IMR-90 (cell line): ENCODE measurements at regions not wholly inside any gene's neighbourhood (a gene's known extent, or its start where the extent isn't known, plus 50 kb on each side); places are given as distances from the start of the nearest gene placed in this dataset.

Experiments
- ATAC-seq: fragments of 200-7000 bp; cut with Tn5 transposase; 2 replicates; pipeline ENCODE4 v1.9.1; 2020; ENCODE audit warnings: low read depth, mild to moderate bottlenecking, moderate library complexity
- BruUV-seq: library from RNA; stranded (reverse); fragments of 400-500 nt; replicated peaks from 2 replicates; lab custom pipeline; 2021; lab: Mats Ljungman, UMichigan
- CTCF ChIA-PET: fragments of 300-600 bp; formaldehyde crosslinking; extraction: SDS; loops from one replicate; lab custom pipeline; 2021; ENCODE audit warnings: antibody characterized with exemption; lab: Yijun Ruan, JAX
- POLR2A ChIA-PET: fragments of 300-600 bp; sonication (Branson Sonifier 250); formaldehyde crosslinking; loops from one replicate; lab custom pipeline; 2022; ENCODE audit warnings: antibody characterized with exemption; ENCODE audit not compliant: unreplicated experiment; lab: Charles Lee
- DNase-seq: peaks from one replicate; pipeline ENCODE4 v3.0.0; 2013
- H2AFZ ChIP-seq: replicated peaks from 2 replicates; pipeline ENCODE3; 2013; ENCODE audit warnings: low read length, mild to moderate bottlenecking; ENCODE audit not compliant: poor library complexity
- H2AK5ac ChIP-seq: 2 replicates; pipeline ENCODE4 v1.6.1; 2013; ENCODE audit warnings: low read depth, low read length, inconsistent platforms
- H2AK9ac ChIP-seq: replicated peaks from 2 replicates; pipeline ENCODE3; 2013; ENCODE audit warnings: mild to moderate bottlenecking, low read depth, low read length, moderate library complexity; ENCODE audit not compliant: poor library complexity
- H2BK120ac ChIP-seq: 2 replicates; pipeline ENCODE4 v1.6.1; 2013; ENCODE audit warnings: low read depth, low read length, inconsistent platforms
- H2BK15ac ChIP-seq: 3 replicates; pipeline ENCODE4 v1.6.1; 2013; ENCODE audit warnings: low read depth, low read length, inconsistent platforms
- H2BK20ac ChIP-seq: 2 replicates; pipeline ENCODE4 v1.6.1; 2013; ENCODE audit warnings: low read depth, mild to moderate bottlenecking, inconsistent platforms, low read length, moderate library complexity
- H2BK5ac ChIP-seq: 2 replicates; pipeline ENCODE4 v1.6.1; 2013; ENCODE audit warnings: mild to moderate bottlenecking, low read depth, low read length, inconsistent platforms; ENCODE audit not compliant: poor library complexity, severe bottlenecking
- H3K14ac ChIP-seq: replicated peaks from 2 replicates; pipeline ENCODE4 v1.6.1; 2013; ENCODE audit warnings: low read depth, low read length, inconsistent platforms
- H3K18ac ChIP-seq: 2 replicates; pipeline ENCODE4 v1.6.1; 2013; ENCODE audit warnings: low read depth, low read length, control low read depth
- H3K23ac ChIP-seq: 2 replicates; pipeline ENCODE4 v1.6.1; 2013; ENCODE audit warnings: low read depth, low read length, inconsistent platforms
- H3K27ac ChIP-seq: 2 replicates; pipeline ENCODE4 v1.5.1; 2013; ENCODE audit warnings: mild to moderate bottlenecking, control low read depth, low read length; ENCODE audit not compliant: insufficient read depth
- H3K27me3 ChIP-seq: 2 replicates; pipeline ENCODE4 v1.6.1; 2013; ENCODE audit warnings: low read length; ENCODE audit not compliant: control insufficient read depth, insufficient read depth
- H3K36me3 ChIP-seq: 2 replicates; pipeline ENCODE4 v1.6.1; 2013; ENCODE audit warnings: low read length, mixed read lengths; ENCODE audit not compliant: control insufficient read depth, insufficient read depth
- H3K4ac ChIP-seq: 2 replicates; pipeline ENCODE4 v1.6.1; 2013; ENCODE audit warnings: low read depth, low read length, inconsistent platforms
- H3K4me1 ChIP-seq: 2 replicates; pipeline ENCODE4 v1.6.1; 2013; ENCODE audit warnings: low read length, mixed read lengths; ENCODE audit not compliant: control insufficient read depth, insufficient read depth
- H3K4me2 ChIP-seq: 2 replicates; pipeline ENCODE4 v1.6.1; 2013; ENCODE audit warnings: low read depth, mild to moderate bottlenecking, control low read depth, low read length, moderate library complexity
- H3K4me3 ChIP-seq: 2 replicates; pipeline ENCODE4 v1.5.1; 2013; ENCODE audit warnings: low read depth, mild to moderate bottlenecking, control low read depth, low read length, moderate library complexity; ENCODE audit not compliant: insufficient read depth
- H3K56ac ChIP-seq: 2 replicates; pipeline ENCODE4 v1.6.1; 2013; ENCODE audit warnings: low read length, inconsistent platforms; ENCODE audit not compliant: insufficient read depth; ENCODE audit errors: extremely low read depth
- H3K79me1 ChIP-seq, 2 experiments: 2 replicates each; pipeline ENCODE4 v1.6.1; 2013; ENCODE audit warnings: low read length in 2 of 2, inconsistent platforms in 1 of 2, low read depth in 1 of 2
- H3K9ac ChIP-seq: 2 replicates; pipeline ENCODE4 v1.6.1; 2013; ENCODE audit warnings: low read depth, low read length, control low read depth
- H3K9me1 ChIP-seq: 2 replicates; pipeline ENCODE4 v1.6.1; 2013; ENCODE audit warnings: low read length, inconsistent platforms; ENCODE audit not compliant: insufficient read depth
- H3K9me3 ChIP-seq: 2 replicates; pipeline ENCODE4 v1.6.1; 2013; ENCODE audit warnings: low read length; ENCODE audit not compliant: control insufficient read depth, insufficient read depth
- H4K20me1 ChIP-seq: 2 replicates; pipeline ENCODE4 v1.6.1; 2013; ENCODE audit warnings: low read length, inconsistent platforms; ENCODE audit not compliant: insufficient read depth
- H4K5ac ChIP-seq: 2 replicates; pipeline ENCODE4 v1.6.1; 2013; ENCODE audit warnings: mild to moderate bottlenecking, low read depth, low read length, control low read depth
- H4K8ac ChIP-seq, 2 experiments: 2 replicates each; pipeline ENCODE4 v1.6.1; 2013; ENCODE audit warnings: low read depth in 2 of 2, low read length in 2 of 2, control low read depth in 1 of 2, inconsistent platforms in 1 of 2
- H4K91ac ChIP-seq: 2 replicates; pipeline ENCODE4 v1.6.1; 2013; ENCODE audit warnings: low read depth, low read length, inconsistent platforms; ENCODE audit not compliant: insufficient read depth
- FOS ChIP-seq: fragments of 150-350 bp; IDR thresholded peaks from 2 replicates; pipeline ENCODE4 v1.6.1; 2016; ENCODE audit warnings: low read depth, low read length
- WGBS, 2 experiments: methylation state at CpG; one replicate each; pipeline versions ENCODE4 v1.1.5 to v1.1.7; 2013; ENCODE audit warnings: missing lambda C conversion rate in 2 of 2; ENCODE audit not compliant: insufficient read length in 1 of 2; ENCODE audit errors: extremely low coverage in 2 of 2; 5-methylcytosine and 5-hydroxymethylcytosine counted together
- dilution Hi-C: fragments of 300-500 bp; cut with HindIII; formaldehyde crosslinking; loops from one replicate; pipeline ENCODE4 v1.14.3; 2018; ENCODE audit warnings: low sequenced_read_pairs; ENCODE audit not compliant: unreplicated experiment
- in situ Hi-C: fragments of 300-500 bp; cut with MboI; formaldehyde crosslinking; loops from 3 replicates; pipeline ENCODE4 v1.14.3; 2019; ENCODE audit warnings: low sequenced_read_pairs, inconsistent platforms, mixed read lengths
- intact Hi-C: fragments of 100-400 bp; cut with micrococcal nuclease; formaldehyde crosslinking; loops from 2 replicates; pipeline ENCODE4 v1.10.0; 2022

DNA sequence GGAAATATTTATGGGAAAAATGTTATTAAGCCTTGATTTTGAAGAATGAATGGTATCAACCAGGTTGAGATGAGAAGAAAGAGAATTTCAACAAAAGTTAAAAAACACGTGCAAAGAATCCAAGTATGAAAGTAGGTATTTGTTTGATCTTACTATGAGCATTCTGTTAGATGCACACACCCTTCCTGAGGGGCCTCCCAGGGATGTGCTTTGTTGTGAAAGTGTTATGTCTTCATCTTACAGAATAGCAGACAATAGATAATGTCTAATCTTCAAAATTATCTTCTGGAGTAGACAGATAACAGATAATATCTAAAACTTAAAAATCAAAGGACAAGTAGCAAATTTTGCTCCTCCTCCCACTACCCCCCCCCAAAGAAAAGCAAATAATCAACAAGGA lies 155.2 kb upstream of the COL3A1 start:
- H3K14ac ChIP-seq, result no peak overlapping the region
- H3K9me3 ChIP-seq, result no peaks in the 10 kb centered on the region
- H2AFZ ChIP-seq, result no peak overlapping the region
- H3K18ac ChIP-seq, result no peak overlapping the region
- H2BK120ac ChIP-seq, result no peak overlapping the region
- no peaks in the 10 kb centered on the region for H3K27me3 ChIP-seq
- no peaks in the 10 kb centered on the region for H3K9me1 ChIP-seq
- no peak overlapping the region for H2AK5ac ChIP-seq
- WGBS, 2 experiments, result no CpG with 5 or more reads among the region's 1 CpG
- no peaks in the 10 kb centered on the region for H3K36me3 ChIP-seq
- H2BK5ac ChIP-seq, result no peak overlapping the region
- no peak overlapping the region for H3K4ac ChIP-seq
- no peak overlapping the region for H2BK15ac ChIP-seq
- no peaks in the 10 kb centered on the region; the same call in 1 of the 2 replicates for H3K4me1 ChIP-seq
- H3K9ac ChIP-seq, result no peak overlapping the region
- DNase-seq (no peak), ATAC-seq (no peak)
- H3K23ac ChIP-seq, result no peak overlapping the region
- H2BK20ac ChIP-seq, result no peak overlapping the region
- H4K20me1 ChIP-seq, result no peaks in the 10 kb centered on the region
- H3K79me1 ChIP-seq, result no peaks in the 10 kb centered on the region
- ChIA-PET CTCF (interaction anchor here (1.0 kb wide), 1 partner anchor 10 kb away, joined by 3 read pairs; no protein-coding TSS in a partner anchor), POLR2A (no interaction called here)
- intact Hi-C loops (no loop called here), in situ Hi-C loops (no loop called here), dilution Hi-C loops (no loop called here)
- H4K8ac ChIP-seq, result no peak overlapping the region
- no peak for TF ChIP-seq FOS
- no peak overlapping the region for H4K5ac ChIP-seq
- H3K4me3 ChIP-seq, result no peak overlapping the region
- H3K56ac ChIP-seq, result no peak overlapping the region
- H3K27ac ChIP-seq, result no peak overlapping the region
- H2AK9ac ChIP-seq, result no peak overlapping the region
- H4K91ac ChIP-seq, result no peak overlapping the region
- no TSS peak for BruUV-seq
- no peak overlapping the region for H3K4me2 ChIP-seq
